Activated naive CD8-positive, alpha-beta T cell treated with anti-CD3 and anti-CD28 coated beads, Interleukin-2, amount 10 ng/mL, durations not matched to agents 7 days and 5 days (primary cell): ENCODE measurements at regions not wholly inside any gene's neighbourhood (a gene's known extent, or its start where the extent isn't known, plus 50 kb on each side); places are given as distances from the start of the nearest gene placed in this dataset.
A peak's percentile ranks its signal among the peaks of the same experiment; 100 is the strongest.

ENCODE experiments used
- ATAC-seq: fragments of 150-1000 bp; cut with Tn5 transposase; one replicate; pipeline ENCODE4 v1.10.0; 2021; ENCODE audit warnings: low read depth, moderate library complexity
- POLR2A ChIA-PET: fragments of 350-600 bp; sonication (Branson Sonifier 250); formaldehyde crosslinking; loops from one replicate; lab custom pipeline; 2021; ENCODE audit warnings: antibody characterized with exemption; lab: Charles Lee
- DNase-seq: peaks from one replicate; pipeline ENCODE4 v3.0.0; 2021
- H3K27ac Mint-ChIP-seq: one replicate; pipeline ENCODE4 v1.8.0; 2022; ENCODE audit warnings: mild to moderate bottlenecking, mixed read lengths
- H3K27me3 Mint-ChIP-seq: one replicate; pipeline ENCODE4 v1.8.0; 2022; ENCODE audit warnings: mild to moderate bottlenecking, moderate library complexity, mixed read lengths
- H3K36me3 Mint-ChIP-seq: one replicate; pipeline ENCODE4 v1.8.0; 2021; ENCODE audit warnings: mild to moderate bottlenecking, mixed read lengths
- H3K4me1 Mint-ChIP-seq: one replicate; pipeline ENCODE4 v1.8.0; 2021; ENCODE audit warnings: mixed read lengths
- H3K4me3 Mint-ChIP-seq: one replicate; pipeline ENCODE4 v1.8.0; 2022; ENCODE audit warnings: mild to moderate bottlenecking, moderate library complexity, mixed read lengths
- H3K9me3 Mint-ChIP-seq: one replicate; pipeline ENCODE4 v1.8.0; 2021; ENCODE audit warnings: mixed read lengths

GRCh38 chr15:61724251-61724939, 335.9 kb downstream of the VPS13C start:
- H3K4me1 Mint-ChIP-seq, result no peaks in the 10 kb centered on the region
- H3K4me3 Mint-ChIP-seq, result no peak overlapping the region
- ATAC-seq (no peak), DNase-seq (no peak)
- H3K27ac Mint-ChIP-seq, result no peak overlapping the region
- H3K9me3 Mint-ChIP-seq, result no peaks in the 10 kb centered on the region
- H3K27me3 Mint-ChIP-seq, result peaks cover 19% of the 10 kb centered on the region
- POLR2A ChIA-PET, result no interaction called here
- H3K36me3 Mint-ChIP-seq, result no peaks in the 10 kb centered on the region

GRCh38 chr15:61721418-61721817, 338.8 kb downstream of the VPS13C start:
- POLR2A ChIA-PET, result no interaction called here
- peak overlapping the region; percentile 23 for H3K27ac Mint-ChIP-seq
- no peak overlapping the region for H3K4me3 Mint-ChIP-seq
- ATAC-seq (no peak), DNase-seq (no peak)
- no peaks in the 10 kb centered on the region for H3K4me1 Mint-ChIP-seq
- H3K9me3 Mint-ChIP-seq, result no peaks in the 10 kb centered on the region
- H3K27me3 Mint-ChIP-seq, result peaks cover 21% of the 10 kb centered on the region
- no peaks in the 10 kb centered on the region for H3K36me3 Mint-ChIP-seq

- no peak overlapping the region for H3K27ac Mint-ChIP-seq
- no peaks in the 10 kb centered on the region for H3K9me3 Mint-ChIP-seq
- no peaks in the 10 kb centered on the region for H3K4me1 Mint-ChIP-seq
- no peaks in the 10 kb centered on the region for H3K36me3 Mint-ChIP-seq
- no peak overlapping the region for H3K4me3 Mint-ChIP-seq
- POLR2A ChIA-PET, result no interaction called here
- H3K27me3 Mint-ChIP-seq, result peaks cover 18% of the 10 kb centered on the region
- DNase-seq (no peak), ATAC-seq (no peak)
These were observed 340.0 kb downstream of the VPS13C start for GRCh38 chr15:61720197-61720704.

- H3K27me3 Mint-ChIP-seq, result peaks cover 15% of the 10 kb centered on the region
- no peak for ATAC-seq
- no peak for DNase-seq
- POLR2A ChIA-PET, result no interaction called here
- no peaks in the 10 kb centered on the region for H3K36me3 Mint-ChIP-seq
- no peaks in the 10 kb centered on the region for H3K4me1 Mint-ChIP-seq
- H3K27ac Mint-ChIP-seq, result no peak overlapping the region
- no peaks in the 10 kb centered on the region for H3K9me3 Mint-ChIP-seq
- no peak overlapping the region for H3K4me3 Mint-ChIP-seq
These were observed 345.2 kb downstream of the VPS13C start for GRCh38 chr15:61715082-61715481.

GRCh38 chr15:61712129-61712759, 348.0 kb downstream of the VPS13C start:
- H3K36me3 Mint-ChIP-seq, result no peaks in the 10 kb centered on the region
- ATAC-seq (no peak), DNase-seq (no peak)
- POLR2A ChIA-PET, result no interaction called here
- peaks cover 1% of the 10 kb centered on the region for H3K9me3 Mint-ChIP-seq
- no peaks in the 10 kb centered on the region for H3K4me1 Mint-ChIP-seq
- H3K27ac Mint-ChIP-seq, result no peak overlapping the region
- no peak overlapping the region for H3K4me3 Mint-ChIP-seq
- peaks cover 8% of the 10 kb centered on the region for H3K27me3 Mint-ChIP-seq

GRCh38 chr15:61702224-61703020, 357.8 kb downstream of the VPS13C start:
- Mint-ChIP-seq H3K27me3 (peaks cover 11% of the 10 kb centered on the region), H3K9me3 (peaks cover 2% of the 10 kb centered on the region), H3K4me1 (no peaks in the 10 kb centered on the region), H3K36me3 (no peaks in the 10 kb centered on the region), H3K27ac (no peak overlapping the region), H3K4me3 (no peak overlapping the region)
- ATAC-seq (no peak), DNase-seq (no peak)
- POLR2A ChIA-PET, result no interaction called here

- peaks cover 17% of the 10 kb centered on the region for H3K27me3 Mint-ChIP-seq
- H3K4me3 Mint-ChIP-seq, result no peak overlapping the region
- no peaks in the 10 kb centered on the region for H3K9me3 Mint-ChIP-seq
- H3K36me3 Mint-ChIP-seq, result no peaks in the 10 kb centered on the region
- POLR2A ChIA-PET, result no interaction called here
- no peaks in the 10 kb centered on the region for H3K4me1 Mint-ChIP-seq
- no peak overlapping the region for H3K27ac Mint-ChIP-seq
- DNase-seq (no peak), ATAC-seq (no peak)
These were observed 358.8 kb downstream of the VPS13C start for GRCh38 chr15:61701455-61701854.

GRCh38 chr15:61700803-61701202, 359.4 kb downstream of the VPS13C start:
- Mint-ChIP-seq H3K4me3 (no peak overlapping the region), H3K27me3 (peaks cover 17% of the 10 kb centered on the region), H3K36me3 (no peaks in the 10 kb centered on the region), H3K4me1 (no peaks in the 10 kb centered on the region), H3K27ac (no peak overlapping the region), H3K9me3 (no peaks in the 10 kb centered on the region)
- ATAC-seq (no peak), DNase-seq (no peak)
- POLR2A ChIA-PET, result no interaction called here

GRCh38 chr15:61697796-61698195, 362.5 kb downstream of the VPS13C start:
- DNase-seq (no peak), ATAC-seq (no peak)
- POLR2A ChIA-PET, result no interaction called here
- Mint-ChIP-seq H3K4me3 (no peak overlapping the region), H3K27ac (no peak overlapping the region), H3K4me1 (no peaks in the 10 kb centered on the region), H3K27me3 (peaks cover 18% of the 10 kb centered on the region), H3K36me3 (no peaks in the 10 kb centered on the region), H3K9me3 (no peaks in the 10 kb centered on the region)

GRCh38 chr15:61689067-61689466, 371.2 kb downstream of the VPS13C start:
- no peak overlapping the region for H3K27ac Mint-ChIP-seq
- ATAC-seq (no peak), DNase-seq (no peak)
- H3K27me3 Mint-ChIP-seq, result no peaks in the 10 kb centered on the region
- POLR2A ChIA-PET, result no interaction called here
- H3K4me1 Mint-ChIP-seq, result no peaks in the 10 kb centered on the region
- no peak overlapping the region for H3K4me3 Mint-ChIP-seq
- H3K36me3 Mint-ChIP-seq, result no peaks in the 10 kb centered on the region
- no peaks in the 10 kb centered on the region for H3K9me3 Mint-ChIP-seq

- Mint-ChIP-seq H3K27me3 (no peaks in the 10 kb centered on the region), H3K4me1 (no peaks in the 10 kb centered on the region), H3K27ac (no peak overlapping the region), H3K36me3 (no peaks in the 10 kb centered on the region), H3K9me3 (no peaks in the 10 kb centered on the region), H3K4me3 (no peak overlapping the region)
- POLR2A ChIA-PET, result no interaction called here
- DNase-seq (no peak), ATAC-seq (no peak)
These were observed 372.6 kb downstream of the VPS13C start for GRCh38 chr15:61687651-61688050.

GRCh38 chr15:61687124-61687523, 373.1 kb downstream of the VPS13C start:
- no peaks in the 10 kb centered on the region for H3K27me3 Mint-ChIP-seq
- no peaks in the 10 kb centered on the region for H3K9me3 Mint-ChIP-seq
- no peaks in the 10 kb centered on the region for H3K4me1 Mint-ChIP-seq
- H3K36me3 Mint-ChIP-seq, result no peaks in the 10 kb centered on the region
- H3K4me3 Mint-ChIP-seq, result no peak overlapping the region
- DNase-seq (no peak), ATAC-seq (no peak)
- H3K27ac Mint-ChIP-seq, result no peak overlapping the region
- POLR2A ChIA-PET, result no interaction called here

GRCh38 chr15:61685971-61686370, 374.3 kb downstream of the VPS13C start:
- H3K4me3 Mint-ChIP-seq, result no peak overlapping the region
- H3K4me1 Mint-ChIP-seq, result no peaks in the 10 kb centered on the region
- no peaks in the 10 kb centered on the region for H3K27me3 Mint-ChIP-seq
- no peak overlapping the region for H3K27ac Mint-ChIP-seq
- DNase-seq, result no peak
- POLR2A ChIA-PET, result no interaction called here
- no peaks in the 10 kb centered on the region for H3K36me3 Mint-ChIP-seq
- no peak for ATAC-seq
- no peaks in the 10 kb centered on the region for H3K9me3 Mint-ChIP-seq

- DNase-seq, result no peak
- Mint-ChIP-seq H3K27ac (no peak overlapping the region), H3K9me3 (no peaks in the 10 kb centered on the region), H3K4me3 (no peak overlapping the region), H3K36me3 (no peaks in the 10 kb centered on the region), H3K4me1 (no peaks in the 10 kb centered on the region), H3K27me3 (no peaks in the 10 kb centered on the region)
- POLR2A ChIA-PET, result no interaction called here
- no peak for ATAC-seq
These were observed 374.7 kb downstream of the VPS13C start for GRCh38 chr15:61685534-61685933.
